ENCODE measurements at regions not wholly inside any gene's neighbourhood (a gene's known extent, or its start where the extent isn't known, plus 50 kb on each side); places are given as distances from the start of the nearest gene placed in this dataset.

DNA sequence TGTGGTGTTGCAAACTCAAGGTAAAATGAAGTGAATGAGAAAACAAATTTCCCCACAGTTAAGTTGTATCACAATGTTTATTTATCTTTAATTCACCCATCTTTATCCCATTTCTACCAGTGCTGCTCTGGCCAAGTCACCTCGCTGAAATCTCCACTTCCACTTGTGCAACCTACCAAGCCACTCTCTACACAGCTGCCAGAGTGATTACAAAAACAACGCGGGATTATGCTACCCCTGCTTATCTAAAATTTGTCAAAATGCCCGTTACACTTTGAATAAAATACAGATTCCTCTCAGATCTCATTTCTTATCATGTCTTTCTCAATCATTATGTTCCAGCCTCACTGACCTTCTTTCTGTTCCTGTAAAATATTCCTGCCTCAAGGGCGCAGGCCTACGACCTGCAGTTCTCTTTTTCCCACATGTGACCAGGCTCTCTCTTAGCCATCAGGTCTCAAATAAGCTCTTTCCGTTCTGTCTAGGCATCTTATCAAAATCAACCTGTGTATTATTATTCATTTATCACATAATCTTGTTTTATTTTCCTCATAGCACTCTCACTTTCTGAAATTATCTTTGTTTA lies 95.6 kb downstream of the NTMT2 start:
- Histone ChIP-seq H3K9me1 (ENCODE audit: control insufficient read depth, insufficient read depth, low read length) (no peaks in the 10 kb centered on the region), H2AFZ (ENCODE audit: low read depth, low read length) (no peak overlapping the region), H3K9ac (ENCODE audit: insufficient read depth in 1 of 2, low read depth in 2 of 2, low read length in 2 of 2) (no peak overlapping the region), H3K27ac (ENCODE audit: extremely low read depth, low read depth, low read length) (no peak overlapping the region), H3K4me3 (no peak overlapping the region), H3K4me2 (ENCODE audit: insufficient read depth, low read length) (no peak overlapping the region), H3K9me3 (replicated peaks; ENCODE audit: control insufficient read depth, insufficient read depth, low read depth, low read length) (no peaks in the 10 kb centered on the region), H3K27me3 (ENCODE audit: control insufficient read depth in 2 of 2, insufficient read depth in 2 of 2, low read length in 2 of 2) (no peaks in the 10 kb centered on the region), H3K79me2 (ENCODE audit: control insufficient read depth, insufficient read depth, low read length) (no peaks in the 10 kb centered on the region), H3K4me1 (replicated peaks in 1 of 2; ENCODE audit: control insufficient read depth in 2 of 2, insufficient read depth in 2 of 2, low read length in 2 of 2) (no peaks in the 10 kb centered on the region), H4K20me1 (replicated peaks; ENCODE audit: control insufficient read depth, insufficient read depth, low read length) (no peaks in the 10 kb centered on the region), H3K36me3 (ENCODE audit: control insufficient read depth, insufficient read depth, low read length) (no peaks in the 10 kb centered on the region)
- DNase-seq (ENCODE audit: extremely low read depth in 1 of 4, low spot score in 3 of 4) (no peak), FAIRE-seq (no peak), ATAC-seq (no peak)
- under 1% methylated on average over 7 of the region's 7 CpGs for WGBS (ENCODE audit: insufficient coverage, low coverage, missing lambda C conversion rate)
- no TSS peak for BruUV-seq (replicated peaks)
- intact Hi-C loops (cut with micrococcal nuclease) (no loop called here), in situ Hi-C loops (cut with MboI) (no loop called here)
- ChIA-PET POLR2A (no interaction called here), CTCF (ENCODE audit: low intra/inter-chr PET ratio) (no interaction called here)
- TF ChIP-seq FOXA1 (IDR thresholded peaks at IDR 0.05; ENCODE audit: borderline replicate concordance): no peak
- no peak for TF ChIP-seq ZNF239 (CRISPR knock-in tag; IDR thresholded peaks at IDR 0.05)
- TF ChIP-seq, protein P1, sequence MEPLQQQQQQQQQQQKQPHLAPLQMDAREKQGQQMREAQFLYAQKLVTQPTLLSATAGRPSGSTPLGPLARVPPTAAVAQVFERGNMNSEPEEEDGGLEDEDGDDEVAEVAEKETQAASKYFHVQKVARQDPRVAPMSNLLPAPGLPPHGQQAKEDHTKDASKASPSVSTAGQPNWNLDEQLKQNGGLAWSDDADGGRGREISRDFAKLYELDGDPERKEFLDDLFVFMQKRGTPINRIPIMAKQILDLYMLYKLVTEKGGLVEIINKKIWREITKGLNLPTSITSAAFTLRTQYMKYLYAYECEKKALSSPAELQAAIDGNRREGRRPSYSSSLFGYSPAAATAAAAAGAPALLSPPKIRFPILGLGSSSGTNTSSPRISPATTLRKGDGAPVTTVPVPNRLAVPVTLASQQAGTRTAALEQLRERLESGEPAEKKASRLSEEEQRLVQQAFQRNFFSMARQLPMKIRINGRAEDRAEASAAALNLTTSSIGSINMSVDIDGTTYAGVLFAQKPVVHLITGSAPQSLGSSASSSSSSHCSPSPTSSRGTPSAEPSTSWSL (CRISPR knock-in tag; IDR thresholded peaks at IDR 0.05; ENCODE audit: borderline replicate concordance): no peak
- TF ChIP-seq CBX3 (IDR thresholded peaks at IDR 0.05; ENCODE audit: borderline replicate concordance in 1 of 2, low read length in 2 of 2): no peak
- TF ChIP-seq CBFB (CRISPR knock-in tag; IDR thresholded peaks at IDR 0.05): no peak
- TF ChIP-seq, protein P2, sequence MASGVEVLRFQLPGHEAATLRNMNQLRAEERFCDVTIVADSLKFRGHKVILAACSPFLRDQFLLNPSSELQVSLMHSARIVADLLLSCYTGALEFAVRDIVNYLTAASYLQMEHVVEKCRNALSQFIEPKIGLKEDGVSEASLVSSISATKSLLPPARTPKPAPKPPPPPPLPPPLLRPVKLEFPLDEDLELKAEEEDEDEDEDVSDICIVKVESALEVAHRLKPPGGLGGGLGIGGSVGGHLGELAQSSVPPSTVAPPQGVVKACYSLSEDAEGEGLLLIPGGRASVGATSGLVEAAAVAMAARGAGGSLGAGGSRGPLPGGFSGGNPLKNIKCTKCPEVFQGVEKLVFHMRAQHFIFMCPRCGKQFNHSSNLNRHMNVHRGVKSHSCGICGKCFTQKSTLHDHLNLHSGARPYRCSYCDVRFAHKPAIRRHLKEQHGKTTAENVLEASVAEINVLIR (CRISPR knock-in tag; IDR thresholded peaks at IDR 0.05): no peak
- TF ChIP-seq ZKSCAN1 (IDR thresholded peaks at IDR 0.05; ENCODE audit: low read depth, low read length): no peak
- TF ChIP-seq SAP30 (IDR thresholded peaks at IDR 0.05; ENCODE audit: borderline replicate concordance, insufficient read depth, low read depth, low read length, poor library complexity, severe bottlenecking): no peak
- TF ChIP-seq CBX5 (IDR thresholded peaks at IDR 0.05; ENCODE audit: borderline replicate concordance, low read depth): no peak
- TF ChIP-seq ZNF717 (CRISPR knock-in tag; IDR thresholded peaks at IDR 0.05): no peak
- TF ChIP-seq HDAC3 (IDR thresholded peaks at IDR 0.05; ENCODE audit: borderline replicate concordance, partially characterized antibody): no peak
- TF ChIP-seq, protein P3, sequence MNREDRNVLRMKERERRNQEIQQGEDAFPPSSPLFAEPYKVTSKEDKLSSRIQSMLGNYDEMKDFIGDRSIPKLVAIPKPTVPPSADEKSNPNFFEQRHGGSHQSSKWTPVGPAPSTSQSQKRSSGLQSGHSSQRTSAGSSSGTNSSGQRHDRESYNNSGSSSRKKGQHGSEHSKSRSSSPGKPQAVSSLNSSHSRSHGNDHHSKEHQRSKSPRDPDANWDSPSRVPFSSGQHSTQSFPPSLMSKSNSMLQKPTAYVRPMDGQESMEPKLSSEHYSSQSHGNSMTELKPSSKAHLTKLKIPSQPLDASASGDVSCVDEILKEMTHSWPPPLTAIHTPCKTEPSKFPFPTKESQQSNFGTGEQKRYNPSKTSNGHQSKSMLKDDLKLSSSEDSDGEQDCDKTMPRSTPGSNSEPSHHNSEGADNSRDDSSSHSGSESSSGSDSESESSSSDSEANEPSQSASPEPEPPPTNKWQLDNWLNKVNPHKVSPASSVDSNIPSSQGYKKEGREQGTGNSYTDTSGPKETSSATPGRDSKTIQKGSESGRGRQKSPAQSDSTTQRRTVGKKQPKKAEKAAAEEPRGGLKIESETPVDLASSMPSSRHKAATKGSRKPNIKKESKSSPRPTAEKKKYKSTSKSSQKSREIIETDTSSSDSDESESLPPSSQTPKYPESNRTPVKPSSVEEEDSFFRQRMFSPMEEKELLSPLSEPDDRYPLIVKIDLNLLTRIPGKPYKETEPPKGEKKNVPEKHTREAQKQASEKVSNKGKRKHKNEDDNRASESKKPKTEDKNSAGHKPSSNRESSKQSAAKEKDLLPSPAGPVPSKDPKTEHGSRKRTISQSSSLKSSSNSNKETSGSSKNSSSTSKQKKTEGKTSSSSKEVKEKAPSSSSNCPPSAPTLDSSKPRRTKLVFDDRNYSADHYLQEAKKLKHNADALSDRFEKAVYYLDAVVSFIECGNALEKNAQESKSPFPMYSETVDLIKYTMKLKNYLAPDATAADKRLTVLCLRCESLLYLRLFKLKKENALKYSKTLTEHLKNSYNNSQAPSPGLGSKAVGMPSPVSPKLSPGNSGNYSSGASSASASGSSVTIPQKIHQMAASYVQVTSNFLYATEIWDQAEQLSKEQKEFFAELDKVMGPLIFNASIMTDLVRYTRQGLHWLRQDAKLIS (CRISPR knock-in tag; IDR thresholded peaks at IDR 0.05): no peak
- no peak for TF ChIP-seq HOXB6 (CRISPR knock-in tag; IDR thresholded peaks at IDR 0.05; ENCODE audit: borderline replicate concordance)
